GM19043 (cell line): ENCODE measurements at regions not wholly inside any gene's neighbourhood (a gene's known extent, or its start where the extent isn't known, plus 50 kb on each side); places are given as distances from the start of the nearest gene placed in this dataset.
"Not testable (repeated sequence)": the region's sequence is repeated elsewhere in the genome, so short reads cannot be mapped to it uniquely, and the experiment has no call there.

ENCODE experiments used
- ATAC-seq: cut with Tn5 transposase; IDR thresholded peaks from one replicate; pipeline ENCODE4 v1.9.1; 2021; ENCODE audit warnings: low read depth; ENCODE audit not compliant: unreplicated experiment

- ATAC-seq, result not testable (repeated sequence)
These were observed 186.2 kb upstream of the CHL1 start for GRCh38 chr3:10109-10996.

GRCh38 chr3:11734-12133, 184.8 kb upstream of the CHL1 start:
- ATAC-seq, result no peak

GRCh38 chr3:14652-15051, 181.9 kb upstream of the CHL1 start:
- ATAC-seq, result no peak

- no peak for ATAC-seq
These were observed 180.2 kb upstream of the CHL1 start for GRCh38 chr3:16366-16765.

- no peak for ATAC-seq
These were observed 176.1 kb upstream of the CHL1 start for GRCh38 chr3:20421-20820.

GRCh38 chr3:24006-24405, 172.6 kb upstream of the CHL1 start:
- no peak for ATAC-seq

GRCh38 chr3:25056-25455, 171.5 kb upstream of the CHL1 start:
- ATAC-seq, result no peak

GRCh38 chr3:35985-36384, 160.6 kb upstream of the CHL1 start:
- ATAC-seq, result not testable (repeated sequence)

GRCh38 chr3:42871-43744, 153.5 kb upstream of the CHL1 start:
- ATAC-seq, result peak; percentile 67

- ATAC-seq, result no peak
These were observed 152.4 kb upstream of the CHL1 start for GRCh38 chr3:44028-44676.

- ATAC-seq, result not testable (repeated sequence)
These were observed 151.6 kb upstream of the CHL1 start for GRCh38 chr3:44941-45340.

GRCh38 chr3:46576-46975, 150.0 kb upstream of the CHL1 start:
- ATAC-seq, result no peak

- not testable (repeated sequence) for ATAC-seq
These were observed 143.1 kb upstream of the CHL1 start for GRCh38 chr3:53441-53840.

GRCh38 chr3:54240-54639, 142.3 kb upstream of the CHL1 start:
- no peak for ATAC-seq

GRCh38 chr3:56672-57071, 139.9 kb upstream of the CHL1 start:
- no peak for ATAC-seq

- ATAC-seq, result no peak
These were observed 136.7 kb upstream of the CHL1 start for GRCh38 chr3:59854-60253.

- ATAC-seq, result no peak
These were observed 133.3 kb upstream of the CHL1 start for GRCh38 chr3:63095-63765.

GRCh38 chr3:69690-70089, 126.9 kb upstream of the CHL1 start:
- no peak for ATAC-seq

- no peak for ATAC-seq
These were observed 123.8 kb upstream of the CHL1 start for GRCh38 chr3:72776-73175.

- ATAC-seq, result no peak
These were observed 123.3 kb upstream of the CHL1 start for GRCh38 chr3:73271-73670.
